ENCODE measurements at regions not wholly inside any gene's neighbourhood (a gene's known extent, or its start where the extent isn't known, plus 50 kb on each side); places are given as distances from the start of the nearest gene placed in this dataset.

- TF ChIP-seq, protein P1, sequence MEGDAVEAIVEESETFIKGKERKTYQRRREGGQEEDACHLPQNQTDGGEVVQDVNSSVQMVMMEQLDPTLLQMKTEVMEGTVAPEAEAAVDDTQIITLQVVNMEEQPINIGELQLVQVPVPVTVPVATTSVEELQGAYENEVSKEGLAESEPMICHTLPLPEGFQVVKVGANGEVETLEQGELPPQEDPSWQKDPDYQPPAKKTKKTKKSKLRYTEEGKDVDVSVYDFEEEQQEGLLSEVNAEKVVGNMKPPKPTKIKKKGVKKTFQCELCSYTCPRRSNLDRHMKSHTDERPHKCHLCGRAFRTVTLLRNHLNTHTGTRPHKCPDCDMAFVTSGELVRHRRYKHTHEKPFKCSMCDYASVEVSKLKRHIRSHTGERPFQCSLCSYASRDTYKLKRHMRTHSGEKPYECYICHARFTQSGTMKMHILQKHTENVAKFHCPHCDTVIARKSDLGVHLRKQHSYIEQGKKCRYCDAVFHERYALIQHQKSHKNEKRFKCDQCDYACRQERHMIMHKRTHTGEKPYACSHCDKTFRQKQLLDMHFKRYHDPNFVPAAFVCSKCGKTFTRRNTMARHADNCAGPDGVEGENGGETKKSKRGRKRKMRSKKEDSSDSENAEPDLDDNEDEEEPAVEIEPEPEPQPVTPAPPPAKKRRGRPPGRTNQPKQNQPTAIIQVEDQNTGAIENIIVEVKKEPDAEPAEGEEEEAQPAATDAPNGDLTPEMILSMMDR (IDR thresholded peaks at IDR 0.05), result no peak
- no peak for TF ChIP-seq POLR2A (IDR thresholded peaks at IDR 0.05)
- TF ChIP-seq POLR2AphosphoS5 (IDR thresholded peaks at IDR 0.05), result no peak
Observed at GRCh38 chr15:61564785-61565184, 335.7 kb upstream of the RORA start.
